Right ventricle myocardium superior (tissue), 1 donor: ENCODE measurements at regions not wholly inside any gene's neighbourhood (a gene's known extent, or its start where the extent isn't known, plus 50 kb on each side); places are given as distances from the start of the nearest gene placed in this dataset.
A peak's percentile ranks its signal among the peaks of the same experiment; 100 is the strongest.

Experiments
- ATAC-seq: fragments of 200-7000 bp; cut with Tn5 transposase; one replicate; pipeline ENCODE4 v1.9.1; 2020; ENCODE audit warnings: mild to moderate bottlenecking; ENCODE audit not compliant: poor library complexity
- DNase-seq: peaks from one replicate; pipeline ENCODE4 v3.0.0-alpha.2; 2020
- intact Hi-C: fragments of 100-400 bp; cut with DNase I; formaldehyde crosslinking; loops from one replicate; pipeline ENCODE4 v1.11.2; 2022
- donor health status: DM: no; HTN: yes; CAD: no; lungs with severe emphysema.

DNA sequence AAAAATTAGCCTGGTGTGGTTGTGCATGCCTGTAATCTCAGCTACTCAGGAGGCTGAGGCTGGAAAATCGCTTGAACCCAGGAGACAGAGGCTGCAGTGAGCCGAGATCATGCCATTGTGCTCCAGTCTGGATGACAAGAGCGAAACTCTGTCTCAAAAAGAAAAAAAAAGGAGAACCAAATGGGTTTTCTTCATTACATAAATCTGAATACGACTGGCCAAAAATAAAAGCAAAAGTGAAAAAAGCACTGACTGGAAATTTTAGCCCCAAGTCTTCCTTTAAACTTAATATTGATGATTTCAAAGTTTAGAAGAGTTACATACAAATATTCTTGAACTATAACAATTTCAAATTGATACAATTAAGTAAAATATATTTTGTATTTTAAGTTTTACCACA lies 249.5 kb upstream of the STARD13 start:
- intact Hi-C loops: loop anchor here (10.0 kb wide), 1 partner anchor 180 kb away; no protein-coding TSS in a partner anchor
- DNase-seq: no peak
- ATAC-seq: no peak

DNA sequence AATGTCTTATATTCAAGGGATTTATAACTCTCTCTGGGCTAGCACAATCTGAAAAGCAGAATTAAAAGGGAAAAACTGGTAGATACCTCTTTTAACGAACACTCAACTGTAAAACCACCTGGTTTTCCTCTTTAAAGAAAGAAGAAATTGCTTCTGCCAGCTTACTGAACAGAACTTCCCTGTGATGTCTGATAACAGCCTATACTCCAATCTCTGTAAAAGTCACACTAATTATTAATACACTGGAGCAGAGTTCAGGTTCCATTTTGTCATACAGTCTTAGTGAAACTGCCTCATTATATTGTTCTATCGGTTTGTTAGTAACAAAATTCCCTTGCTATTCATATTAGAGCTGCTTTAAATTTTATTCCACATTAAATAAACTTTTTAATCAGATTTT lies 251.0 kb upstream of the STARD13 start:
- ATAC-seq (no peak), DNase-seq (no peak)
- intact Hi-C loops: loop anchor here (10.0 kb wide), 1 partner anchor 182 kb away; no protein-coding TSS in a partner anchor

DNA sequence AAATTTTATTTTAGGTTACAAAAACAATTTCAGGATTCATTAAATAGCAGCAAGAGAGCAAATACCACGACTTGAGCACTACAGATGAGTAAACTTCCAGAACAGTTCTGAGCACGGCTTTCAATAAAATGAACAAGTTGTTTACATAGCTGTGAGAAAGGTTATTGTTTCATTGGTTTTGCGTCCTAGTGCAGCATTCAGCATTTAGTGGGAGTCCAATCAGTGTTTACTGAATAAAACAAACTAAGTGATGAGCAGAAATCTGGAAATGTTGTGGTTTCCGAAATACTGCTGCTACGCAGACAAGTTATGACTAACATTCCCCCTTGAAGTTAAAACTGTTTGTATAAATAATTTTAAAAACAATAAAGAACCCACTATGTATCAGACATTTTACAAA lies 251.5 kb upstream of the STARD13 start:
- ATAC-seq: no peak
- no peak for DNase-seq
- intact Hi-C loops: loop anchor here (10.0 kb wide), 1 partner anchor 182 kb away; no protein-coding TSS in a partner anchor

DNA sequence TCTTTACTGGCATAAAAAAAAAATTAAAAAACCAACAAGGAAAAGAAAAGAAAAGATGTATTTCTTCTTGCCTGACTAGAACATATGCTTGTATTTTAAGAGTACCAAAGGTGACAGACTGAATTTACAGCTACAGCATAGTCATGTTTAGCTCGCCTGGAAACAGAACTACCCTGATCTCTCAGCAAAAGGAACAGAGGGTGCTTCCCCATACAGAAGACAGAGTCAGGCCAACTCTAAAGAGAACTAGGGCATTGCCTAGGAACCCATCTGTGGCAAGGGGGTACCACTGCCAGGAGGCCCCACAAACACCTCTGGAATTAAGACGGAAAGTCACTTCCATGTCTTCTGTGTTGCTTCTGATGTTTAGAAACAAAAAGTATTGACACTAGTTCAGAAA lies 252.1 kb upstream of the STARD13 start:
- intact Hi-C loops: loop anchor here (10.0 kb wide), 1 partner anchor 183 kb away; no protein-coding TSS in a partner anchor
- no peak for ATAC-seq

DNA sequence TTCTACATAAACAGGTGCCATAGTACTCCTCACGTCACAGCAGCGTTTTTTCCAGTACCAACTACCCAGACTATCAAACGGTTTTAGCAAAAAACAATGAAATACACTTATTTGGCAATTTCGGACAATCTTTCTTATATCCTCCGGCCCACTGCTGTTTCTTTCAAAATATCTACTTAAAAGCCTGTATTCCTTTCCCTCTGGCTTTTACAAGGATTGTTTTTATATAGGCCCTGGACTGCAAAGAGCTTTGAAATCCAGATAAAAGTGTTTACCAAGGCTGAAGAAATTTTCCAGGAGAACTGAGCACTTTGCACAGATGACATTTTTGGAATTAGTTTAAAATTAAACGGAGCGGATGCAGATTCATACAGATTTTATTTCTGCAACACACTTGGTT lies 255.9 kb upstream of the STARD13 start:
- no peak for ATAC-seq
- intact Hi-C loops: loop anchor here (5.0 to 10.0 kb wide), 3 partner anchors 181 to 954 kb away; partner anchors contain the start of genes PDS5B and STARD13
- no peak for DNase-seq

More for the DNA sequence above, 252.1 kb upstream of the STARD13 start:
- no peak for DNase-seq

DNA sequence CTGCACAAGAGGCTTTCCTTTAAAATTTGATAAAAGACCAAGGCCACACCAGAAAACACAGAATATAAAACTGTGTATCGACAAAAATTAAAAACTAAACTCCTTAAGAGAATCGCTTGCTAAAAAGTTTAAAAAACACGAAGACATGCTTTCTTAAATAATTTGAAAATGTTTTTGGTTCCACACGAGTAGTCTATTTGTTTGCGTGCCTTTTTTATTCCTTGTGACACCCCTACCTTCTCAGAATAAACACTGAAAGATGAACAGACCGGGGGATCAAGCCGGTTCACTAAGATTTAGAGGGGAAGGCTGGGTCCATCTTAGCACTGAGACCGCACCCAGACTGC lies 256.4 kb upstream of the STARD13 start:
- intact Hi-C loops: loop anchor here (5.0 to 10.0 kb wide), 3 partner anchors 180 to 955 kb away; partner anchors contain the start of genes PDS5B and STARD13
- ATAC-seq (no peak), DNase-seq (no peak)

DNA sequence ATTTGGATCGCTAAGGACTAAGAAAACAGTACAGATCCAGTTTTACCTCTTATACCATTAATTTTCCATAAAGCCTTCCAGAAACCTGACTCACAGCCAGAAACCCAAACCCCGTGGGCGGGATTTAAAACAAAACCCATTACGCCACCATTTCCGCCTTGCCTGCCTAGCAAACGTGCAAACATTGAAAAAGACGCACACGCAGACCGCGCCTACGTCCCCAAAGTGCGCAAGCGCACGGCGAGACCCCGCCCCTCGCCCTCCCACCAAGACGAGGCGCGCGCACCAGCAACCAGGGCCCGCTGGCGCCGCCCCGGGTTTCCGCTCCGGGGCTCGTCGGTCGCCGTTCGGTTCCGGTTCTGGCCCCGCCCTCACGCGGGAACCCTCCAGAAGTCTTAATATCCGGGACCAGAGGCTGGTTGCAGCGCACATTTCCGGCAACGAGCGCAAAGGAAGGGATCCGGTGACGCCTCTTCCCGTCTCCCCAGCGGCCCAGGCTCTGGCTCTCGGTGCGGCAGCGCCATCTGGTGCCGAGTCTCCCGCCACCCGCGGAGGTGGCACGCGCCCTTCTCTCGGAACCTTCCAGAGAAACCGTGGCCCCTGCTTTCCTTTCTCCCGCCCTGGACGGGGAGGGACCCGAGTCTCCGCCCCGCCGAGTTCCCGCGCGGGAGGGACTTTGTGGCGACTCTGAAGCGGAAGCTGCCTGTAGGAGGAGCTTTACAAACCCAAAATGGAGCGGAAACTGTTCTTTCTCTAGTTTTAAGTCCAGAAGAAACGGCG lies 256.9 kb upstream of the STARD13 start:
- DNase-seq (peak; percentile 99), ATAC-seq (peak; percentile 95)
- intact Hi-C loops: loop anchor here (5.0 to 10.0 kb wide), 3 partner anchors 180 to 955 kb away; partner anchors contain the start of genes PDS5B and STARD13

DNA sequence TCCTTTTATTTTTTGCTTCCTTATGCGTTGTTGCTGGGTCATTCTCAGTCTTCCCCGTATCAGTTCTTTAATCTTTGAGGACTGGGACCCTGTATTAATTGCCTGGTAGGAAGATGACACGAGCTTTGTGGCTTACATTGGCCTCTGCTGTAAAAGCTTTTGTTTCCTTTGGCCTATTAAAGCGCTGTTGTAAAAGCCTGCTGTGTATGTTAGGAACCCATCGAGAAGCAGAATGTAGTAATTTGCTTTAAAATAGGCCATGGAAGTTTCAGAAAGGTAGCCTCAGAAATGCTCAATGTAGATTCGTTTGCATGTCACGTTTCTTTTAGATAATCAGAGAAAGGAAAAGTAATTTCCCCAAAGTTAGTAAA lies 257.5 kb upstream of the STARD13 start:
- DNase-seq: no peak
- intact Hi-C loops: loop anchor here (5.0 to 10.0 kb wide), 3 partner anchors 179 to 956 kb away; partner anchors contain the start of genes PDS5B and STARD13
- ATAC-seq: peak; percentile 3

DNA sequence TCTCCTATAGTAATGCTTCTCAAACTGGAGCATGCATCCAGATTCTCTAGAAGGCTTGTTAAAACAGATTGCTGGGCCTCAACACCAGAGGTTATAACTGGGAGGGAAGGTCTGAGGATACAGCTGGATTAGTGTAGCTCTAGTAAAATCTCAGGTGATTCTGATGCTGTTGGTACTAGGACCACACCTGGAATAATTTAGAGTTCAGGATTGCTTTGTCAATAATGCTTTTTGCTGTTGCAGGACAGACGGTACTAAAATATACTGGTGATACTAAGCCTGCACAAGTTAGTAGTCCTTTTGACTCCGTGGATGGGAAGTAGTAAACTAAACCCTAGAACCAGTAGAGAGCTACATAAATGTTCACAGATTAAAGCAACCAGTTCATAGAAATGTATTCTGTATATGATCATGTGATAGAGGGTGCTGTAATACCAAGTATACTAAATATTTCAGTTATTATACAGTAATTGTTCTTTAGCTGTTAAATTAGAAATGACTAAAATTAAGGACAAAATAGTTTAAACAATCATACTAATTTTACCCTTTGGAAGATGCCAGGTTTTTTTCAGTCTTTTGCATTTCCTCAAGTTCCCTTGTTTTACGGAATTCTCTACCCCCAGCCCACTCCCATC lies 258.2 kb upstream of the STARD13 start:
- DNase-seq (no peak), ATAC-seq (no peak)
- intact Hi-C loops: loop anchor here (5.0 to 10.0 kb wide), 3 partner anchors 179 to 956 kb away; partner anchors contain the start of genes PDS5B and STARD13

DNA sequence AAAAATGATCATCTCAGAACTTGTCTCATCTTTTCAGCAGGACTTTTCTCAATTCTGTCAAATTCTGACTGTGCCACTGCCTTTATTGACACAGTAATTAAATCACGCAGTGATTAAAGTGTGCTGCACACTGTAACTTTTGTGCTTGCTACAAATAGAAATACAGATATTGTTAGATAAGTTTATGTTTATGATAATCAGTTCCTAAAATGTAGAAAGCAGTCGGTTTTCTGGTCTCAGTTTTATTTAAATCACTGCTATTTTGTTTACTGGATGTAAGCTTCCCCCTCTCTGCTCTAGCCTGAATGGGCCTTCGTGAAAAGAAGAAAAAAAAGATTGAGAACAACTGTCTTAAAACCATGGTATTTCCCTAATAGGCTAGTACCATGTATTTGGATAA lies 258.8 kb upstream of the STARD13 start:
- DNase-seq (no peak), ATAC-seq (no peak)
- intact Hi-C loops: loop anchor here (5.0 to 10.0 kb wide), 3 partner anchors 178 to 957 kb away; partner anchors contain the start of genes PDS5B and STARD13

DNA sequence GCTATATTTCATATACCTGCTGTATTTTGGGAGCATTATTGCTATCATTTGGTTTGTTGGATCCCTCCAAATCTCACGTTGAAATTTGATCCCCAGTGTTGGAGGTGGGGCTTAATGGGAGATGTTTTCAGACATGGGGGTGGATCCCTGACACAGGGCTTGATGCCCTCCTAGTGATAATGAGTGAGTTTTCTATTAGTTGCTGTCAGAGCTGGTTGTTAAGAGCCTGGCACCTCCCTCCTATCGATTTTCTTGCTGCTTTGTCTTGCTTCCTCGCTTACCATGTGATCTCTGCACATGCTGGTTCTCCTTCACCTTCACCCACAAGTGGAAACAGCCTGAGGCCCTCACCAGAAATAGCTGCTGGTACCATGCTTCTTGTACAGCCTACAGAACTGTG lies 259.9 kb upstream of the STARD13 start:
- intact Hi-C loops: loop anchor here (10.0 kb wide), 1 partner anchor 261 kb away; the partner anchor contains the start of gene STARD13
- no peak for ATAC-seq

DNA sequence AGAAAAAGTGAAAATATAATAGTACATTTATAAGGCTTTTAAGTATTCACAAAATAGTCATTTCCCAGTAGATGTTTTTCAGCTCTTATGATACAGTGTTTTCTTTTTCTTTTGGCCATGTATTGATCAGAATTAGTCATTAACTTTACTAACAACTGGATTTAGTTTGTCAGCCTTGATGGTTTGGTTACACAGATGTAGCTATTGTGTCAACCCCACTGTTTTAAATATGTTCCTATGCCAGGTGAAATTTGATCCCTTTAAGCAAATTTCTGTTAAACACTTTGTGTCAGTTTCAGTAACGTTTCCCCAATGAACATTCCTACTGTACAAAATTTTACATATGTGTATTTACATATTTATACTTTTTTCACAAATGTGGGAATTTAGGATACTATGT lies 261.5 kb upstream of the STARD13 start:
- intact Hi-C loops: loop anchor here (10.0 kb wide), 1 partner anchor 262 kb away; the partner anchor contains the start of gene STARD13
- DNase-seq: no peak
- ATAC-seq: no peak

More for the DNA sequence above, 259.9 kb upstream of the STARD13 start:
- no peak for DNase-seq

DNA sequence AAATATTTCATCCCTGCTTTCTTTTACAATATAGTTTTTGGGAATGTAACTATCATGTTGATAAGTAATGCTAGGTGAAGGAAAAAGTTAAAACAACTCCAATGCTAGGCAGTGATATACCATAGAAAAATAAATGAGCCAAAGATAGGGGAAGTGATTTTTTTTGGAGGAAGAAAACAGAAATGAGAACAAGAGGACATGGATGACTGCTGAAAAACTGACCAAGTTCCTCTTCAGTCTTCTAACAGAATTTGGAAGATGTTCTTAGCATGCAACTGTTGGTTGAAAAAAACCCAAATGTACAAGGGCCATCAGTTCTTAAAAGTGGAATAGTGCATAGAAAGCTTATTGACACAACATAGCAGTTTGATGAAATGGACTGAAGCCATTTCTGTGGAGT lies 262.5 kb upstream of the STARD13 start:
- DNase-seq (no peak), ATAC-seq (no peak)
- intact Hi-C loops: loop anchor here (10.0 kb wide), 1 partner anchor 263 kb away; the partner anchor contains the start of gene STARD13

DNA sequence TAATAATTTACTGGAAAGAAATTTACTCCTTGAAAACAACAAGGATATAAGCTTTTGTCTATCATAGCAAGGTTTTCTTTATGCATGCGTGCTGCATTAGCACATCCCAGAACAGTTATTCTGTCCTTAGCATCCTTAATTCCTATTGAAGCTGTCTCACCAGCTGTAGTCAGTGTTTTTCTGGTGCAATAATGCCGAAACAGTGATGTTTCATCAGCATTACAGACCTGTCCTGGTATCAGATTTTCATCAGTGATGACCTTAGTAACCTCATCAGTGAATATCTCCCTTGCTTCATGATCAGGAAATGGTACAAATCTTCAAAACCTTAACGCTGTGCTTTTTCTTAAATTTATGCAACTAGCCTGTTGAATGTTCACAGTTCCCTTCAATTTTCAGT lies 264.7 kb upstream of the STARD13 start:
- intact Hi-C loops: no loop called here
- DNase-seq: no peak
- no peak for ATAC-seq

DNA sequence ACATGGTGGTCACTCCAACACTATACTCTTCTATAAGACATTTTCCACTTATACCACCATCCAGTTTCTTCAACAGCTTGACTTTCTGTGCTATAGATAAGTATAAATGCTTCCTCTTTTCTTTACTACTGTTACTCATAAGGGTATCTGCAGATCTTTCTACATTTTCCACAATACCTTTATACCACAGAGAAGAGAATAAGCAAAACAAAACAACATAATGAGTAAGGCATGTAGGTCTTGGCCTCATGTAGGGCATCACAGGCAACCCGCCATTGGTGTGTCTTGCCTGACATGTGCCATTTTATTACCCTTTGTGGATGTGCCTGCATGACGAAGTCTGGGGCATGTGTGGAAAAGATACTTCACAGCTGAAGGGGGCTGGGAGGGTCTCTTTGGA lies 265.3 kb upstream of the STARD13 start:
- ATAC-seq: no peak
- intact Hi-C loops: no loop called here

DNA sequence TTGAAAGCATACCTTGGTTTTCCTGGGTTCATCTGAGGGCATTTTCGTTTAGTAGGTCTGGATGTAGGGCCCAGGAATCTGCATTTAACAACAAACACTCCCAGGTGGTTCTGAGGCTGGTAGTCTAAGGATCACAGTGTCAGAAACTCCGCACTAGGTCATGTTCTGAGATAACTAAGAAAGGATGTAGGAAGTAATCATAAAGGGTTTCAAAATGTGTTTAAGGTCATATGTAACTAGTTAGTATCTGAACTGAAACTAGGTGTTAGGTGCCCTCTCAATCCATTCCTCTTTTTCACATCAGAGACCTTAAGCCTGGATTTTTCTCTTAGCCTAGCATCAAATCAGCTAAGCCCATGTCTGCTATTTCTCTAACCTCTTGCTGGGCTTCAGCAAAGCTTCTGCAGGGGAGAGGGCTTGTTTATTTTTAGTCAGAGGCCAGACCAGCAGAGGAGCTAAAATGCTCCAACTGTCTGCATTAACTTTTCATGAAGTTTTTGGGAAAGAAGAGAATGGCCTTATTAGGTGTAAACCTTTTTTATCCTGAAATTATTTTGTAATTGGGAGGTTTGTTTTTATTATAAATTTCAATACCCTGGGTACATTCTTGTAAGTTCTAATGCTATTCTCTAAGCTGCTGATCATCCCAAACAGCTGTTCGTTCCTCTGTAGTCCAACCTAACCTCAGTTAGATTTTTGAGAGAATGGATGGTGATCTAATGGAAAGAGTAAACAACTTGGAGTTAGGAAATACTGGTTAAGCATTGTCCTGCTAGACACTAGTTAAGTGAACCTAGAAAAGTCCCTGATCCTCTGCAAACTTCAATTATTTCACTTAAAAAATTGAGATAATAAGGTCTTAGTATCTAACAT lies 262.8 kb upstream of the RFC3 start:
- ATAC-seq: peak; percentile 63
- DNase-seq: no peak
- intact Hi-C loops: no loop called here

More for the DNA sequence above, 265.3 kb upstream of the STARD13 start:
- DNase-seq: no peak

DNA sequence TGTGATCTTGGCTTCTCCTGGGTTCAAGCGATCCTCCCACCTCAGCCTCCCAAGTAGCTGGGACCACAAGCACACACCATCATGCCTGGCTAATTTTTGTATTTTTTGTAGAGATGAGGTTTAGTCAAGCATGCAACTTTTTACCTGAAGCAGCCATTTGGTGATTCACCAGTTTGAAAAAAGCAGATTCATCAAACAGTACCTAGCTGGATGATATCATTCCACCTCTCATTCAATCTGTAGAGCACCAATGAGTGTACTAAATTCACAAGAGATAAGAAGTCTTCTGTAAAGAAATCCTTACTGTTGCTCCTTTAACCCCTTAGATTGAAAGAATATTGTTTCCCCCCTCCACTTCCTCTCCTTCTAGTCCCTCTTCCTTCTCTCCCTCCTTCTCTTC lies 261.1 kb upstream of the RFC3 start:
- intact Hi-C loops: no loop called here
- ATAC-seq: no peak
- DNase-seq: no peak

DNA sequence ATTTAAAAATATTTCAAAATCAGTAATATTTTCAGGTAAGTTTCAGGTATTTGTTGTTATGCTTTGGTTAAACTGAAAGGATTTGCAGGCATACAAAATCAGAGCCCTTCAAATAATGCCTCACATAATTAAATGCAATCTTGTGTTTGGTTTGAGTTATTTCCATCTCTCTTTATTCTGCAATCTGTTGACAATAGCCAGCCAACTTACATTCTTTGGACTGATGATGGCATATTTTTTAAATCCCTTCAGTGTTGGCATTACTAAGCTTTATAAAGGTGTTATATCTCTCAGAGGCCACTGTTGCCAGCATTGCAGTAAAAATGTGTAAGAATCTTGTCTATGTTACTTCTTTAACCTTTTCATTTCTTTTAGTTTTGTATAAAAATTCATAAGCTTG lies 257.2 kb upstream of the RFC3 start:
- DNase-seq: no peak
- no peak for ATAC-seq
- intact Hi-C loops: no loop called here

DNA sequence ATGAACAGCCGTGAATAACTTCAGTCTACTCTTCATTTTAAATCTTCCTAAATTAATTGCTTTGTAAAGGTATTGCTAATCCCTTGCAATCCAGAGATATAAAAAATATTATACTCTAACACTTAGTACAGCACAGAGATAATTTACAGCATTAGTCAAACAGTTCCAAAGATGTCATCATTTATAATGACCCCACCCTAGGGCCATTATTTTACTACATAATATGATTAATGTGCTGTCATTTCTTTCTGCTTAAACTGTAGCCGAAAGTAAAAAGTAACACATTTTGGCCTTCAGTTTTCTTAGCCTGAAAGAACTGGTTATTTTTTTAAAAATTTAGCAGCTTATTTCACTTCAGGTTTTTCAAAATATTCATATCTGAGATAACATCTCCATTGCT lies 256.3 kb upstream of the RFC3 start:
- ATAC-seq: no peak

More for the DNA sequence above, 256.3 kb upstream of the RFC3 start:
- intact Hi-C loops: no loop called here
- DNase-seq: no peak
